ENCODE measurements at regions not wholly inside any gene's neighbourhood (a gene's known extent, or its start where the extent isn't known, plus 50 kb on each side); places are given as distances from the start of the nearest gene placed in this dataset.

- TF ChIP-seq CTCF (IDR thresholded peaks at IDR 0.05; ENCODE audit: low read depth, low read length) = no peak
- no peak for TF ChIP-seq EZH2phosphoT487 (IDR thresholded peaks at IDR 0.05; ENCODE audit: low read depth)
These were observed 389.6 kb upstream of the PODXL start for GRCh38 chr7:131945957-131946544.

Data from OCI-LY3 (cell line).